ENCODE measurements at regions not wholly inside any gene's neighbourhood (a gene's known extent, or its start where the extent isn't known, plus 50 kb on each side); places are given as distances from the start of the nearest gene placed in this dataset.

GRCh38 chr9:119802133-119802532, 432.9 kb upstream of the BRINP1 start:
- CTCF ChIA-PET: no interaction called here
- RAD21 ChIA-PET (ENCODE audit: low non-redundant PET in 1 of 2, low total read pairs in 2 of 2, uncharacterized antibody in 2 of 2, unreplicated experiment in 2 of 2): no interaction called here
- no peaks in the 10 kb centered on the region for H3K9me2 ChIP-seq (ENCODE audit: insufficient read depth)
- no peaks in the 10 kb centered on the region for H3K4me1 ChIP-seq (ENCODE audit: control insufficient read depth in 1 of 2, insufficient read depth in 2 of 2, low read length in 2 of 2)
- no TSS peak for BruUV-seq (replicated peaks)
- H3K79me2 ChIP-seq (ENCODE audit: insufficient read depth, low read length): no peaks in the 10 kb centered on the region
- H3K36me3 ChIP-seq (ENCODE audit: control insufficient read depth in 1 of 2, insufficient read depth in 2 of 2, low read length in 2 of 2): no peaks in the 10 kb centered on the region
- no peak overlapping the region for H3K9ac ChIP-seq (ENCODE audit: low read length)
- H4K20me1 ChIP-seq (ENCODE audit: insufficient read depth): no peaks in the 10 kb centered on the region
- no peak for DNase-seq (ENCODE audit: low read depth, low spot score)
- H3K4me2 ChIP-seq (ENCODE audit: low read length): no peak overlapping the region
- ATAC-seq: no peak
- no peak overlapping the region for H3K4me3 ChIP-seq (replicated peaks in 1 of 2; ENCODE audit: low read depth in 1 of 2, low read length in 2 of 2)
- intact Hi-C loops (cut with micrococcal nuclease): no loop called here
- no peak overlapping the region for H2AFZ ChIP-seq (ENCODE audit: low read depth, low read length, poor library complexity, severe bottlenecking)
- no peaks in the 10 kb centered on the region for H3K27me3 ChIP-seq (ENCODE audit: insufficient read depth, low read length)
- no peak for TF ChIP-seq ELF1 (IDR thresholded peaks at IDR 0.05; ENCODE audit: borderline replicate concordance, low read depth)
- POLR2A ChIA-PET: no interaction called here
- H3K9me3 ChIP-seq (ENCODE audit: control insufficient read depth in 1 of 2, insufficient read depth in 1 of 2, low read depth in 1 of 2, low read length in 2 of 2): no peaks in the 10 kb centered on the region
- no peak overlapping the region for H3K27ac ChIP-seq (ENCODE audit: low read depth, low read length)

GRCh38 chr9:119801311-119801710, 432.1 kb upstream of the BRINP1 start:
- H3K79me2 ChIP-seq (ENCODE audit: insufficient read depth, low read length): no peaks in the 10 kb centered on the region
- H4K20me1 ChIP-seq (ENCODE audit: insufficient read depth): no peaks in the 10 kb centered on the region
- H3K36me3 ChIP-seq (ENCODE audit: control insufficient read depth in 1 of 2, insufficient read depth in 2 of 2, low read length in 2 of 2): no peaks in the 10 kb centered on the region
- ATAC-seq (no peak), DNase-seq (ENCODE audit: low read depth, low spot score) (no peak)
- H3K4me3 ChIP-seq (replicated peaks in 1 of 2; ENCODE audit: low read depth in 1 of 2, low read length in 2 of 2): no peak overlapping the region
- no peak overlapping the region for H3K27ac ChIP-seq (ENCODE audit: low read depth, low read length)
- H3K9ac ChIP-seq (ENCODE audit: low read length): no peak overlapping the region
- no peak for TF ChIP-seq EZH2 (IDR thresholded peaks at IDR 0.05)
- no peak for TF ChIP-seq RAD21 (IDR thresholded peaks at IDR 0.05; ENCODE audit: low read depth)
- TF ChIP-seq, protein P1, sequence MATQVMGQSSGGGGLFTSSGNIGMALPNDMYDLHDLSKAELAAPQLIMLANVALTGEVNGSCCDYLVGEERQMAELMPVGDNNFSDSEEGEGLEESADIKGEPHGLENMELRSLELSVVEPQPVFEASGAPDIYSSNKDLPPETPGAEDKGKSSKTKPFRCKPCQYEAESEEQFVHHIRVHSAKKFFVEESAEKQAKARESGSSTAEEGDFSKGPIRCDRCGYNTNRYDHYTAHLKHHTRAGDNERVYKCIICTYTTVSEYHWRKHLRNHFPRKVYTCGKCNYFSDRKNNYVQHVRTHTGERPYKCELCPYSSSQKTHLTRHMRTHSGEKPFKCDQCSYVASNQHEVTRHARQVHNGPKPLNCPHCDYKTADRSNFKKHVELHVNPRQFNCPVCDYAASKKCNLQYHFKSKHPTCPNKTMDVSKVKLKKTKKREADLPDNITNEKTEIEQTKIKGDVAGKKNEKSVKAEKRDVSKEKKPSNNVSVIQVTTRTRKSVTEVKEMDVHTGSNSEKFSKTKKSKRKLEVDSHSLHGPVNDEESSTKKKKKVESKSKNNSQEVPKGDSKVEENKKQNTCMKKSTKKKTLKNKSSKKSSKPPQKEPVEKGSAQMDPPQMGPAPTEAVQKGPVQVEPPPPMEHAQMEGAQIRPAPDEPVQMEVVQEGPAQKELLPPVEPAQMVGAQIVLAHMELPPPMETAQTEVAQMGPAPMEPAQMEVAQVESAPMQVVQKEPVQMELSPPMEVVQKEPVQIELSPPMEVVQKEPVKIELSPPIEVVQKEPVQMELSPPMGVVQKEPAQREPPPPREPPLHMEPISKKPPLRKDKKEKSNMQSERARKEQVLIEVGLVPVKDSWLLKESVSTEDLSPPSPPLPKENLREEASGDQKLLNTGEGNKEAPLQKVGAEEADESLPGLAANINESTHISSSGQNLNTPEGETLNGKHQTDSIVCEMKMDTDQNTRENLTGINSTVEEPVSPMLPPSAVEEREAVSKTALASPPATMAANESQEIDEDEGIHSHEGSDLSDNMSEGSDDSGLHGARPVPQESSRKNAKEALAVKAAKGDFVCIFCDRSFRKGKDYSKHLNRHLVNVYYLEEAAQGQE (IDR thresholded peaks at IDR 0.05; ENCODE audit: low read depth): no peak
- TF ChIP-seq ATF3 (IDR thresholded peaks at IDR 0.05): no peak
- TF ChIP-seq, protein P2, sequence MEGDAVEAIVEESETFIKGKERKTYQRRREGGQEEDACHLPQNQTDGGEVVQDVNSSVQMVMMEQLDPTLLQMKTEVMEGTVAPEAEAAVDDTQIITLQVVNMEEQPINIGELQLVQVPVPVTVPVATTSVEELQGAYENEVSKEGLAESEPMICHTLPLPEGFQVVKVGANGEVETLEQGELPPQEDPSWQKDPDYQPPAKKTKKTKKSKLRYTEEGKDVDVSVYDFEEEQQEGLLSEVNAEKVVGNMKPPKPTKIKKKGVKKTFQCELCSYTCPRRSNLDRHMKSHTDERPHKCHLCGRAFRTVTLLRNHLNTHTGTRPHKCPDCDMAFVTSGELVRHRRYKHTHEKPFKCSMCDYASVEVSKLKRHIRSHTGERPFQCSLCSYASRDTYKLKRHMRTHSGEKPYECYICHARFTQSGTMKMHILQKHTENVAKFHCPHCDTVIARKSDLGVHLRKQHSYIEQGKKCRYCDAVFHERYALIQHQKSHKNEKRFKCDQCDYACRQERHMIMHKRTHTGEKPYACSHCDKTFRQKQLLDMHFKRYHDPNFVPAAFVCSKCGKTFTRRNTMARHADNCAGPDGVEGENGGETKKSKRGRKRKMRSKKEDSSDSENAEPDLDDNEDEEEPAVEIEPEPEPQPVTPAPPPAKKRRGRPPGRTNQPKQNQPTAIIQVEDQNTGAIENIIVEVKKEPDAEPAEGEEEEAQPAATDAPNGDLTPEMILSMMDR (IDR thresholded peaks at IDR 0.05 in 2 of 3, conservative IDR thresholded peaks at IDR 0.05 in 1 of 3; ENCODE audit: borderline replicate concordance in 1 of 3, insufficient read depth in 1 of 3, low read depth in 2 of 3, low read length in 2 of 3): no peak
- TF ChIP-seq CBX3 (IDR thresholded peaks at IDR 0.05; ENCODE audit: low read depth): no peak
- H2AFZ ChIP-seq (ENCODE audit: low read depth, low read length, poor library complexity, severe bottlenecking): no peak overlapping the region
- BruUV-seq (replicated peaks): no TSS peak
- H3K9me2 ChIP-seq (ENCODE audit: insufficient read depth): no peaks in the 10 kb centered on the region
- no peaks in the 10 kb centered on the region for H3K9me3 ChIP-seq (ENCODE audit: control insufficient read depth in 1 of 2, insufficient read depth in 1 of 2, low read depth in 1 of 2, low read length in 2 of 2)
- RAD21 ChIA-PET (ENCODE audit: low non-redundant PET in 1 of 2, low total read pairs in 2 of 2, uncharacterized antibody in 2 of 2, unreplicated experiment in 2 of 2): no interaction called here
- H3K4me2 ChIP-seq (ENCODE audit: low read length): no peak overlapping the region
- CTCF ChIA-PET: no interaction called here
- no peaks in the 10 kb centered on the region for H3K4me1 ChIP-seq (ENCODE audit: control insufficient read depth in 1 of 2, insufficient read depth in 2 of 2, low read length in 2 of 2)
- no peaks in the 10 kb centered on the region for H3K27me3 ChIP-seq (ENCODE audit: insufficient read depth, low read length)
- intact Hi-C loops (cut with micrococcal nuclease): no loop called here
- POLR2A ChIA-PET: no interaction called here

Data from HCT116 (cell line).